Stimulated activated CD4-positive, alpha-beta T cell treated with anti-CD3 and anti-CD28 coated beads, Interleukin-2, amount 100 ng/mL, for 24 hours (primary cell): ENCODE measurements at regions not wholly inside any gene's neighbourhood (a gene's known extent, or its start where the extent isn't known, plus 50 kb on each side); places are given as distances from the start of the nearest gene placed in this dataset.

ENCODE experiments used
- DNase-seq, 2 donors: peaks; one replicate each; pipeline ENCODE4 v3.0.0-alpha.2; 2020

GRCh38 chr9:90290716-90291485, 351.7 kb downstream of the DIRAS2 start:
- DNase-seq = no peak

GRCh38 chr9:90296539-90296938, 346.1 kb downstream of the DIRAS2 start:
- DNase-seq = no peak

DNA sequence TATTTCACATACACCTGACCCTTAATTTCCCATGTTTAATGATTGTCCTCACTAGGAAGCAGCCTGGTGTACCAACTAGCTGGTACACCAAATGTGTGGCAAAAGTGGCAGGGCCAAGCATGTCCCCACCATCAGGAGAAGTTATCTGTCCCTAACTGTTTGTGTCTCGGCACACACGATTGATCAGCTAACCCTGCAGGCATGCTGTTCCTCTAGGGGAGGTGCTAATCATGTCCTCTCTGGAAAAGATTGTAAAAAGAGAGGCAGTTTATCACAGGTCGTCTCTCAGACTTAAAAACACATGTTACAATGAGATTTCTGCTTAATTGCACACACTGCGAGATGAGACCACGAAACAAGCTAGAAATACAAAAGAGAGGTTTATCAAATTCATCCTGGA, 342.7 kb downstream of the DIRAS2 start:
- no peak for DNase-seq

DNA sequence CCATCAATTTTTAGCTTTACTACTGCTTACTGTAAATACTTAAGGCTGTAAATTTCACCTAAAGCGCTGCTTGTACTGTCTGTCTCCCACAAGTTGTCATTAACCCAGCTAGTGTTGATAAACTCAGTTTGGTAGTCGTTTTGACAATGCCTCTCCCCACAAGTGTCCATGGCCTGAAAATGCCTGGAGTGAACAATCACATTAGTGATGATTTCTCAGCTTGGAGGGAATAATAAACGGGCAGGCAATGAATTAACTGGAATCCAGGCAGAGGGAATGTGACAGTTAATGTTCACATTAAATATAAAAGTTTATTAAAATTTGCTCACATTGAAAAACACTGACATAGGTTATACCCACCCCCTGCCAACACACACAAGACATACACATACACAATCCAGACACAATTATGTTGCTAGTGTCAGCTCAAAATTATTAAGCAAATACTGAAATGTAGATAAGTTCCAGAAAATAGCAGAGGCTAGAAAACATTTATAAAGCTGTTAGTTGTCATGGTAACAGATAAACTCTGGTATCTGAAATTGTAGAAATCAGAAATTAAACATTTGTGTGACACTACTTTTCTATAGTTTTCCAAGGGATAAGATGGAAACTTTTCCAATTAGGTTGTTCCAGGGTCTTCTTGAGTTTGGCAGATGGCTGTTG, 341.9 kb downstream of the DIRAS2 start:
- DNase-seq = no peak

- DNase-seq = no peak
Measured at GRCh38 chr9:90301277-90301653, 341.4 kb downstream of the DIRAS2 start.

- DNase-seq = no peak
Measured at GRCh38 chr9:90303655-90304054, 339.0 kb downstream of the DIRAS2 start.

DNA sequence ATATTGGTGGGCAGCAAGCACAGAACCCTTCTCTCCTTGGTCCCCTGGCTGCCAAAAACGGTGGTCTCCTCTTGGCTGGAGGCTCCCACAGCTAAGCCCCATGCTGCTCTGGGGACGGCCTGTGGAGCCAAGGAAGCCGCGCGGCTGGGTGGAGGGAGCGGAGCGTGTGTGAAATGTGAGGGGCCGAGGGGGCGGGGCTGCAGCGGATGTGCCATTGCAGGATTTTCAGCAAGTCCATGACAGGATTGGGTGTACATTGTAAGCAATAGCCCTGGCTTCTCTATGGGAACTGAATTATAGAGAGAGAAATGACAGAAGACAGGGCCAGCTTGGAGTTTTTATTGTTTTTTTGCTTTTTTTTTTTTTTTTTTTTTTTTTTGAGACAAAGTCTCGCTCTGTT, 336.5 kb downstream of the DIRAS2 start:
- no peak for DNase-seq

DNA sequence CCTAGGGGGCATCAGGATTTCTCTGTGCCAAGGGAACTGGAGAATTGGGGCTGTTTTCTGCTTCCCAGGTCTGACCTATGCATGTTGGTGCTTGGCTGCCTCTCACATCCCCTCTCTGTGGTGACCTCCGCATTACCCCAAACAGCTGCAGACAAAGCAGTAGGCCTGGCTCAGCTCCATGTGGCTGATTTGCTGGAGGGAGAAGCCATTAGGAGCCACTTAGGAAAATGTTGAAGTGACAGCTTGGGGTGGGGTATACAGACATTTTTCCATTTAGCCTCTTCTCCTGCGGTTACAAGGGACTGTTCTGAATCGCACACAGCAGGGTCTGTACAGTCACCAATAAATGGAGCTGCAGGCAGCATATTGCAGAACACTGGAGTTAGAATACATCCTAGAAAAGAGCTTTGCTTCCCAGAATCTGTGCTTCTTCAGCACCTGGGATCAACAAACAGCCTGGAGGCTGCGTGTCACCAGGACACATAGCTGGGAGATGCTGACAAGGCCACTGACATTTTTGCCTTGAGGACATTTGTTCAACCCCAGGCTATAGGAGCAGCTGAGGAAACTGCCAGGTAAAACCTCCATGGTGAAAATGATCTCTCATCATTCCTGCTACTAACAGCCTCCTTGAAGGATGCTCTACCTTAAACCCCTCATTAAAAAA, 335.3 kb downstream of the DIRAS2 start:
- no peak for DNase-seq

DNA sequence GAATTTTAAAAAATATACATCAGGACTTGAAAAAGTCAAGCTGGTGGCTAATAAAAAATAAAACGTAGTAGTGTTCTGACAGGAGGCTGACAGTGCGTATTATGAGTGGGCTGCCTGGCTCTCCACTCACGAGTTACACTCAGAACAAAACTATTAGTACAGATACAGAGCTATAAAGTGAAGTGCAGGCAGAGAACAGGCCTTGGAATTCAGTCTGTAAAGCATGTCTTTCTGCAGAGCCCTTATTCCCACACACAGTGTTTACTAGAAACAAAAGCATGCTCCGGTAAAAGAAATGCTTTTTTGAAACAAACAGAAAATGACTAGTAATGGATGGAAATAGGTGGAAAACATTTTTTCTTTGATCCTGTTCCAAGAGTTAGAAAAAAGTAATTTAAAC, 334.7 kb downstream of the DIRAS2 start:
- DNase-seq = no peak

DNA sequence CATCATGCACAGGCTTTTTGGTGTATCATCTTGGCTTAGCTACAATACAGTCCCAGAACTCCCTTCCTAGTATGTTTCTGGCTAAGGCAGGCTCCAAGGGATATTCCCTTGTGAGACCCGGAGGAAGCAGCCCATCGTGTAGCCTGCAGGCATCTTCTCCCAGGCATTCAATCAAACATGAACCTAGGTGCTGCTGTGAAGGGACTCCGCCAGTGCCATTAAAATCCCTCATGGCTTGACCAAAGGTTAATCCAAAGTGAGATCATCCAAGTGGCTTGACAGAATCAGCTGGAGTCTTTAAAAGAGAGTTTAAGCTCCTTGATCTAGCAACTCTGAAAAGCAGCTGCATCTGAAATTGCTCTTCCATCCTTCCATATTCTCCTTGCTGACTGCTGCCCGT, 333.9 kb downstream of the DIRAS2 start:
- no peak for DNase-seq

GRCh38 chr9:90309809-90310520, 332.7 kb downstream of the DIRAS2 start:
- DNase-seq = no peak

- DNase-seq = no peak
Measured at GRCh38 chr9:90310521-90310876, 332.1 kb downstream of the DIRAS2 start.

GRCh38 chr9:90311811-90312210, 330.8 kb downstream of the DIRAS2 start:
- no peak for DNase-seq

GRCh38 chr9:90322296-90322695, 320.3 kb downstream of the DIRAS2 start:
- no peak for DNase-seq

- DNase-seq = no peak
Measured at GRCh38 chr9:90325913-90326653, 316.5 kb downstream of the DIRAS2 start.

- no peak for DNase-seq
Measured at GRCh38 chr9:90330231-90330630, 312.4 kb downstream of the DIRAS2 start.

DNA sequence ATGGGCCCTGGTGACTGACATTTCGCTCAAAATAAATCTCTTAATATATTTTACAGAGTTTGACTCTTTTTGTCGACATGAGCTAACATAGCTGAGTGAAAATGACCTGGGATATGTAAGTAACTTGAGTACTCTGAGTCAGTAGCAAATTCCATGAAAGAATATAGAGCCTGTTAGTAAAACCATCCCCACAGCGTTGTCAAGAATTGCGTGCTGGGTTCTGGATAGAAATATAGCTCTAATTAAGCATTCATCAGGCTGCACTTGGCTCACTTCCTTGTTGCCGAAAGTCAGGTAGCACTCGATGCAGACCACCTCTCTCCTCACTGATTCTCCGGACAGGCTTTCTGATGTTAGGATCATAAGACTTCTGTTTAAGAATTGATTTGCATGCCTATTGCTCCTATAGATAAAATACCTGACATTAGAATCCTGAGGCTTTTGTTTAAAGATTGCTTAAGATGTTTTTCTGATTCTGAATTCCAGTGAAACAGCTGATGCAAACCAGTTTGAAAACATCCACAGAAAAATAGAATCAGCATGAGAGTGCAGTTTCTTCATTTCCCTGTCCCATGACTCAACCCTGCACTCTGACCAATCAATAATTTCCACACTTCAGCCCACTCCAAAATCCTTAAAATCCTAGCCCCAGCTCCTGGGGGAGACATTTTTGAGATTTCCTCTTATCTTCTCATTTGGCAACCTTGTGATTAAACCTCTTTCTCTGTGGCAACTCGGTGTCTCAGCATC, 310.6 kb downstream of the DIRAS2 start:
- no peak for DNase-seq

DNA sequence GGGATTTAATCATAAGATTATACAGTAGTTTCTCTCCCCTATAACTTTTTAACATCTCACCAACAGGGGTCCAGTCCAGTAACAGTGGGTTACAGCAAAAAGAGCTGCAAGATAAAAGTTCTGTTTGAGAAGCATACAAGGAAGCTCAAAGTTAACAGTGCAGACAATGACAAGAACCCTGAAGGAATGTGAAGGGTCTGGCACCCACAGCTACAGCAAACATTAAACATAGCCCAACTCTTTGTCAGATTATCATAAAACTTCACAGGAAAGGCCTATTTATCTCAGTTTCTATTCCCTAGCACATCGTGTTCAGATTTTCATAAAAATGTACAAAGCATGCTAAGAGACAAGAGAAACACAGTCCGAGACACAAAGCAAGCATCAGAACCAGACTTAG, 309.4 kb downstream of the DIRAS2 start:
- DNase-seq = no peak

- no peak for DNase-seq
Measured at GRCh38 chr9:90340421-90340820, 302.2 kb downstream of the DIRAS2 start.

GRCh38 chr9:90342607-90343006, 300.0 kb downstream of the DIRAS2 start:
- DNase-seq = no peak

GRCh38 chr9:90343366-90343765, 299.3 kb downstream of the DIRAS2 start:
- no peak for DNase-seq

- DNase-seq = no peak
Measured at GRCh38 chr9:90343991-90344390, 298.6 kb downstream of the DIRAS2 start.
